GM12875 (cell line): ENCODE measurements at regions not wholly inside any gene's neighbourhood (a gene's known extent, or its start where the extent isn't known, plus 50 kb on each side); places are given as distances from the start of the nearest gene placed in this dataset.
A peak's percentile ranks its signal among the peaks of the same experiment; 100 is the strongest.

Experiments
- H3K4me3 ChIP-seq: one replicate; pipeline ENCODE4 v1.5.1; 2011; ENCODE audit warnings: low read depth, low read length, control low read depth
- TF ChIP-seq, protein P1 (sequence below): IDR thresholded peaks from 2 replicates; pipeline ENCODE4 v1.5.1; 2011; ENCODE audit warnings: low read depth, mild to moderate bottlenecking, control low read depth, inconsistent platforms, low read length, moderate library complexity, borderline replicate concordance; ENCODE audit not compliant: insufficient read depth

DNA sequence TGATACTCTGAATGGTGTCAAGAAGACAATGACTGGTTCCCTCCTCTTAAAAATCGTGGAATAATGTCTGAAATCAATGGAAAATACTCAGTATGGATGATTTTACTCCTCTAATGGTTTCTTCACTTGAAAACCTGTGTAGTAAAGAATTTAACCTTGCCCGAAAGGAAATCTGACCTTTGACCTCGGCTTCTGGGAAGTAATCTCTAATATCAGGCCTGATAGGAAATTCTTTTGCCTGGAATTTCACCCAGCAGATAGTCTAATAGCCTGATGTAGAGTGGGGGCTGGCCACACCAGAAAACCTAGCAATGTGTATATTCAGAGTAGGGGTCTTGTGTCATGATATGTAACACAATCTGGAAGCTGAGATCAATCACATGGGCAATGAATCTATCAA is 91.5 kb upstream of the GOLIM4 start:
- TF ChIP-seq, protein P1, sequence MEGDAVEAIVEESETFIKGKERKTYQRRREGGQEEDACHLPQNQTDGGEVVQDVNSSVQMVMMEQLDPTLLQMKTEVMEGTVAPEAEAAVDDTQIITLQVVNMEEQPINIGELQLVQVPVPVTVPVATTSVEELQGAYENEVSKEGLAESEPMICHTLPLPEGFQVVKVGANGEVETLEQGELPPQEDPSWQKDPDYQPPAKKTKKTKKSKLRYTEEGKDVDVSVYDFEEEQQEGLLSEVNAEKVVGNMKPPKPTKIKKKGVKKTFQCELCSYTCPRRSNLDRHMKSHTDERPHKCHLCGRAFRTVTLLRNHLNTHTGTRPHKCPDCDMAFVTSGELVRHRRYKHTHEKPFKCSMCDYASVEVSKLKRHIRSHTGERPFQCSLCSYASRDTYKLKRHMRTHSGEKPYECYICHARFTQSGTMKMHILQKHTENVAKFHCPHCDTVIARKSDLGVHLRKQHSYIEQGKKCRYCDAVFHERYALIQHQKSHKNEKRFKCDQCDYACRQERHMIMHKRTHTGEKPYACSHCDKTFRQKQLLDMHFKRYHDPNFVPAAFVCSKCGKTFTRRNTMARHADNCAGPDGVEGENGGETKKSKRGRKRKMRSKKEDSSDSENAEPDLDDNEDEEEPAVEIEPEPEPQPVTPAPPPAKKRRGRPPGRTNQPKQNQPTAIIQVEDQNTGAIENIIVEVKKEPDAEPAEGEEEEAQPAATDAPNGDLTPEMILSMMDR, result no peak
- no peak overlapping the region for H3K4me3 ChIP-seq

DNA sequence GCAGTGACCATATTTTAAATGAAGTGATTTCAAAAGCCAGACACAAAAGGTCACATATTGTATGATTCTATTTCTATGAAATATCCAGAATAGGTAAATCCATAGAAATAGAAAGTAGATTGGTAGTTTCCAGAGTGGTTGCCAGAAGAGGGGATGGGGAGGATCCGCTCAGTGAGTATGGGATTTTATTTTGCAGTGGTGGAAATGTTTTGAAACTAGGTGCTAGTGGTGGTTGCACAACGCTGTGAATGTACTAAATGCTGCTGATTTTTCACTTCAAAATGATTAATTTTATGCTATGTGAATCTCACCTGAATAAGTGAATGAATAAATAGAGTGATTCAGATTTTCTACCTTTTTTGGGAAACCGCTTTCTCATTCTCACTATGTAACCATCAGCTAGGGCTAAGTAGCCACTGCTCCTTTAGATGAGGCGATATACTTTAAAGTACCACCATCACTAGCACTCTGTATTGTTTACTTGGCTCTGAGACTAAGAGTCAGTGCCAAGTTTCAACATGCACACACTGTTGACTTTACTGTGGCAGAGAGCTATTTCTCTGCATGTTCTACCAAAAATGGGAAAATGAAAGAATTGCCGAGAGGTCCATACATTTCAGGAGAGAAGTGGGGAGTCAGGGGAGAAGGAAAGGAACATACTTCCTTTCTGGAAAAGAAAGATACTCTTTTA is 90.7 kb upstream of the GOLIM4 start:
- H3K4me3 ChIP-seq, result no peak overlapping the region
- TF ChIP-seq, protein P1, result no peak

DNA sequence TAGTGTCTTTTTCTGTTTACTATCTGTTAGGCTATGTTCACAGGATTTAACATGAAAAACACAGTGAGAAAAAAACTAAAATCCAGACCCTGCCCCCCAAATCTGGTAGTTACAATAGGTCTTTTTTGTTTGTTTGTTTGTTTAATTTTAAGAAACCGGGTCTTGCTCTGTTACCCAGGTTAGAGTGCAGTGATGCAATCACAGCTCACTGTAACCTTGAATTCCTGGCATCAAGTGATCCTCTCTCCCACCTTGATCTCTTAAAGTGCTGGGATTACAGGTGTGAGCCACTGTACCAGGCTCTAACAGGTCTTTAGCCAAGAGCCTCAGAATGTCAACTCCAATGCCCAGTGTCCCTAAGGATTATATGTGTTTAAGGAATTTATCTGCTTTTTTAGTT is 88.0 kb upstream of the GOLIM4 start:
- TF ChIP-seq, protein P1, result no peak
- H3K4me3 ChIP-seq, result no peak overlapping the region

DNA sequence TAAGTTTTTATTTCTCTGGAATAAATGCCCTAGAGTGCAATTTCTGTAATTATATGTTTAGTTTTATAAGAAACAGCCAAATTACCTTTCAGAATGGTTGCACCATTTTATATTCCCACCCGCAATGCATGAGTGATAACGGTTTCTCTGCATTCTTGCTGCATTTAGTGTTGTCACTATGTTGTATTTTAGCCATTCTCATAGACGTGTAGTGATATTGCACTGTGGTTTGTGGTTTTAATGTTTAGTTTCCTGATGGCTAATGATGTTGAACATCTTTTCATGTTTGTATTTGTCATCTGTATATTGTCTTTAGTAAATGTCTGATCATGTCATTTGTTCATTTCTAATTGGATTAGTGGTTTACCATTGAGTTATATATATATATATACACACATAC is 73.0 kb upstream of the GOLIM4 start:
- no peak overlapping the region for H3K4me3 ChIP-seq
- TF ChIP-seq, protein P1, result no peak

DNA sequence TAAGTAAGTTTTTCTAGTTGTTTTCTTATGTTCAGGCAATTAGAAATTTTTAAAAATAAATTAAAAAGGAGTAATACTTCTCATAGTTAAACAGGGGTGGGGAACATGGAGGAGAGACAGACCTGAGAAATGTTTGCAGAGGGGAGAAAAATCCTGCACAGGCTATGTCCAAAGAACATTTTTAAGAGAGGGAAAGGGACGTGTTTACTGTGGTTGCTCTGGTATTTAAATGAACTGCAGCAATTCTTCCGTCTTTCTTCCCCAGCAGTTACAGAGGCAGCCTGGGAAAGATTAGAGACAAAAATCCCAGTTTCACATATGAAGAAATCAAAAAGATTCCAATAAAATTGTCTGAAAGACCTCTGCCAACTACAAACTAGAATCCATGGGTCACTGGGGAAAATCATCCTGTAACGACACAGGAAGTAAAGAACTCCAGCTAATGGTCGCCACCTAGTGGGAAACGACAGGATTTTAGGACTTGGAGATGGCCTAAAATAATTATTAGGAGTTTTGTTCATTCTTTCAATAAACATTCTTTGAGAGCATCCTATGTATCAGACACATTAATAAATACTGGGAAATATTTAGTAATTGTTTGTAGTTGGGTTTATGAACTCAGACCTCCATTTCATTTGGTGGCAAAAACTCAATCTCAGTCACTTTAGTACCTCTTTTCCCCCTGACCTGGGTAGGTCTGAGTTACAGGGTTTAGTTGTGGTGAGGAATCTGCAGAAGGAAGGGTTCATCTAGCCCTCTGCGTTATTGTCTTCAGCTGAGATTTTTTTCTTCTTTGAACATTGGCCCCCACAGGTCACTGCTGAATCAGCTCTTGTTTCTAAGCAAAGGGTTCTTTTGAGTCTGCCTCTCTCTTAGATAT is 69.9 kb upstream of the GOLIM4 start:
- H3K4me3 ChIP-seq, result no peak overlapping the region
- TF ChIP-seq, protein P1, result peak; percentile 47; the same call in 1 of the 2 replicates

DNA sequence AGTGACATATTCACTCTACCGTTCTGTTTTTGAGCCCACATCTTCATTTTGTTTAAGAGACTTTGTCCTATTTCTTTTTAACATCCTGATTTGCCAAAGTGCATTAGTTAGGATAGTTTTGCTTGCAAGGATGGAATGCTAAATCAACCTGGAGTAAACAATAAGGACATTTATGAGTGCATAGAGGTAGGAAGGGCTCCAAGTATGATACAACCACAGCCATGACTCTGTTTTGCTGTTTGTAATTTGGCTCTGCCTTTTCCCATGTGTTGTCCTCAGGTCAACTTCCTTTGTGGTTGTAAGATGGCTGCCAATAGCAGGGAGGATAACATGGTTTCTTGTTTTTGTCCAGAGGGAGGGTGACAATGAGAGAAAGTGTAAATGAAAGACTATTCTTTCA is 66.4 kb upstream of the GOLIM4 start:
- TF ChIP-seq, protein P1, result no peak
- H3K4me3 ChIP-seq, result no peak overlapping the region
